ENCODE measurements at regions not wholly inside any gene's neighbourhood (a gene's known extent, or its start where the extent isn't known, plus 50 kb on each side); places are given as distances from the start of the nearest gene placed in this dataset.

GRCh38 chrX:130997314-130997713, 60.8 kb upstream of the ARHGAP36 start:
- no peak overlapping the region for H3K4me3 ChIP-seq (ENCODE audit: insufficient read depth in 1 of 2, low read depth in 1 of 2, low read length in 2 of 2)
- no peak overlapping the region for H2AFZ ChIP-seq (ENCODE audit: low read depth, low read length)
- H3K27ac ChIP-seq (ENCODE audit: low read length, poor library complexity, severe bottlenecking) = no peak overlapping the region
- H2BK120ac ChIP-seq (ENCODE audit: low read depth, low read length) = no peak overlapping the region
- peaks cover 0 to 69% of the 10 kb centered on the region in 2 experiments for H3K27me3 ChIP-seq (ENCODE audit: control insufficient read depth in 1 of 2, insufficient read depth in 1 of 2, low read length in 2 of 2)
- H3K23ac ChIP-seq (ENCODE audit: low read length in 2 of 2) = no peak overlapping the region
- no peaks in the 10 kb centered on the region for H3K9me3 ChIP-seq (ENCODE audit: control insufficient read depth, low read length)
- no peak overlapping the region for H3K4ac ChIP-seq (ENCODE audit: low read depth in 1 of 2, low read length in 2 of 2)
- no peak overlapping the region for H3K18ac ChIP-seq (ENCODE audit: low read depth in 1 of 2, low read length in 2 of 2)
- no peaks in the 10 kb centered on the region for H3K4me1 ChIP-seq (ENCODE audit: control insufficient read depth, insufficient read depth, low read depth, low read length)
- DNase-seq = no peak
- H3K79me1 ChIP-seq (replicated peaks; ENCODE audit: low read length, poor library complexity, severe bottlenecking) = no peaks in the 10 kb centered on the region
- H2BK15ac ChIP-seq (ENCODE audit: low read depth, poor library complexity, severe bottlenecking) = no peak overlapping the region
- no CpG with 5 or more reads among the region's 2 CpGs for WGBS
- H3K4me2 ChIP-seq (ENCODE audit: low read length, poor library complexity, severe bottlenecking) = no peak overlapping the region
- no peak overlapping the region for H3K9ac ChIP-seq (ENCODE audit: low read length)
- no peak overlapping the region for H2BK12ac ChIP-seq (ENCODE audit: low read length in 2 of 2)
- H4K8ac ChIP-seq (ENCODE audit: low read length) = no peak overlapping the region
- no peak overlapping the region for H2BK5ac ChIP-seq (ENCODE audit: low read depth, low read length, poor library complexity, severe bottlenecking)
- no peak overlapping the region for H3K14ac ChIP-seq (ENCODE audit: low read length in 2 of 2)
- no peaks in the 10 kb centered on the region for H3K36me3 ChIP-seq (ENCODE audit: control insufficient read depth in 1 of 2, insufficient read depth in 2 of 2, low read depth in 1 of 2, low read length in 2 of 2)
- H4K91ac ChIP-seq (ENCODE audit: low read length) = no peak overlapping the region
- no peak overlapping the region for H2AK5ac ChIP-seq (ENCODE audit: low read length, severe bottlenecking)

GRCh38 chrX:130999360-130999759, 58.8 kb upstream of the ARHGAP36 start:
- no peak overlapping the region for H2BK120ac ChIP-seq (ENCODE audit: low read depth, low read length)
- no peak overlapping the region for H4K91ac ChIP-seq (ENCODE audit: low read length)
- no peak overlapping the region for H3K4me3 ChIP-seq (ENCODE audit: insufficient read depth in 1 of 2, low read depth in 1 of 2, low read length in 2 of 2)
- no peak overlapping the region for H3K18ac ChIP-seq (ENCODE audit: low read depth in 1 of 2, low read length in 2 of 2)
- no peak overlapping the region for H3K23ac ChIP-seq (ENCODE audit: low read length in 2 of 2)
- no peak overlapping the region for H2BK12ac ChIP-seq (ENCODE audit: low read length in 2 of 2)
- no peak for DNase-seq
- no peak overlapping the region for H2BK15ac ChIP-seq (ENCODE audit: low read depth, poor library complexity, severe bottlenecking)
- peaks cover 0 to 53% of the 10 kb centered on the region in 2 experiments for H3K27me3 ChIP-seq (ENCODE audit: control insufficient read depth in 1 of 2, insufficient read depth in 1 of 2, low read length in 2 of 2)
- no peak overlapping the region for H3K4ac ChIP-seq (ENCODE audit: low read depth in 1 of 2, low read length in 2 of 2)
- H3K27ac ChIP-seq (ENCODE audit: low read length, poor library complexity, severe bottlenecking) = no peak overlapping the region
- no peak overlapping the region for H3K4me2 ChIP-seq (ENCODE audit: low read length, poor library complexity, severe bottlenecking)
- H2AFZ ChIP-seq (ENCODE audit: low read depth, low read length) = no peak overlapping the region
- no peaks in the 10 kb centered on the region for H3K36me3 ChIP-seq (ENCODE audit: control insufficient read depth in 1 of 2, insufficient read depth in 2 of 2, low read depth in 1 of 2, low read length in 2 of 2)
- no peaks in the 10 kb centered on the region for H3K79me1 ChIP-seq (replicated peaks; ENCODE audit: low read length, poor library complexity, severe bottlenecking)
- H2AK5ac ChIP-seq (ENCODE audit: low read length, severe bottlenecking) = no peak overlapping the region
- no peak overlapping the region for H4K8ac ChIP-seq (ENCODE audit: low read length)
- no peak overlapping the region for H3K14ac ChIP-seq (ENCODE audit: low read length in 2 of 2)
- 64% methylated on average over 1 of the region's 1 CpG for WGBS
- no peak overlapping the region for H3K9ac ChIP-seq (ENCODE audit: low read length)
- no peaks in the 10 kb centered on the region for H3K9me3 ChIP-seq (ENCODE audit: control insufficient read depth, low read length)
- H2BK5ac ChIP-seq (ENCODE audit: low read depth, low read length, poor library complexity, severe bottlenecking) = no peak overlapping the region
- no peaks in the 10 kb centered on the region for H3K4me1 ChIP-seq (ENCODE audit: control insufficient read depth, insufficient read depth, low read depth, low read length)

Data from mesenchymal stem cell (in vitro differentiated cells and primary cell).